HG03520 (cell line): ENCODE measurements at regions not wholly inside any gene's neighbourhood (a gene's known extent, or its start where the extent isn't known, plus 50 kb on each side); places are given as distances from the start of the nearest gene placed in this dataset.

Source experiments
- ATAC-seq: cut with Tn5 transposase; IDR thresholded peaks from one replicate; pipeline ENCODE4 v1.9.1; 2021; ENCODE audit warnings: mild to moderate bottlenecking, moderate library complexity; ENCODE audit not compliant: unreplicated experiment

- no peak for ATAC-seq
Observed at GRCh38 chr2:129720761-129721160, 258.7 kb upstream of the RAB6C start.

GRCh38 chr2:129721236-129721635 is 258.2 kb upstream of the RAB6C start:
- no peak for ATAC-seq

- ATAC-seq, result no peak
Observed at GRCh38 chr2:129721846-129722245, 257.6 kb upstream of the RAB6C start.

GRCh38 chr2:129722306-129723019 is 257.0 kb upstream of the RAB6C start:
- no peak for ATAC-seq

GRCh38 chr2:129723277-129724020 is 256.0 kb upstream of the RAB6C start:
- no peak for ATAC-seq

- no peak for ATAC-seq
Observed at GRCh38 chr2:129724021-129724757, 255.3 kb upstream of the RAB6C start.

GRCh38 chr2:129726216-129726615 is 253.2 kb upstream of the RAB6C start:
- no peak for ATAC-seq

GRCh38 chr2:129727286-129727685 is 252.2 kb upstream of the RAB6C start:
- ATAC-seq, result no peak

GRCh38 chr2:129728035-129728972 is 251.2 kb upstream of the RAB6C start:
- ATAC-seq, result no peak

GRCh38 chr2:129729011-129729410 is 250.5 kb upstream of the RAB6C start:
- ATAC-seq, result no peak

GRCh38 chr2:129729646-129730045 is 249.8 kb upstream of the RAB6C start:
- no peak for ATAC-seq

GRCh38 chr2:129730979-129731378 is 248.5 kb upstream of the RAB6C start:
- ATAC-seq, result no peak

GRCh38 chr2:129731907-129732629 is 247.4 kb upstream of the RAB6C start:
- no peak for ATAC-seq

GRCh38 chr2:129732630-129733026 is 246.8 kb upstream of the RAB6C start:
- ATAC-seq, result no peak

- no peak for ATAC-seq
Observed at GRCh38 chr2:129733041-129733440, 246.4 kb upstream of the RAB6C start.

- ATAC-seq, result no peak
Observed at GRCh38 chr2:129733579-129733978, 245.9 kb upstream of the RAB6C start.

- ATAC-seq, result no peak
Observed at GRCh38 chr2:129734343-129735034, 245.0 kb upstream of the RAB6C start.

GRCh38 chr2:129735576-129735975 is 243.9 kb upstream of the RAB6C start:
- ATAC-seq, result no peak
